ENCODE measurements at regions not wholly inside any gene's neighbourhood (a gene's known extent, or its start where the extent isn't known, plus 50 kb on each side); places are given as distances from the start of the nearest gene placed in this dataset.

- Histone ChIP-seq H3K79me2 (ENCODE audit: insufficient read depth) (no peaks in the 10 kb centered on the region), H3K9me3 (no peaks in the 10 kb centered on the region), H3K27ac (ENCODE audit: low read depth in 2 of 2, low read length in 1 of 2) (no peak overlapping the region), H2AFZ (ENCODE audit: low read depth) (no peak overlapping the region), H4K20me1 (ENCODE audit: insufficient read depth) (no peaks in the 10 kb centered on the region), H3K4me3 (ENCODE audit: low read depth in 2 of 2, low read length in 1 of 2) (no peak overlapping the region), H3K4me2 (no peak overlapping the region), H3K9me2 (no peaks in the 10 kb centered on the region), H3K9ac (no peak overlapping the region), H3K36me3 (replicated peaks in 1 of 2; ENCODE audit: control insufficient read depth in 1 of 2, insufficient read depth in 2 of 2, low read length in 1 of 2) (no peaks in the 10 kb centered on the region), H3F3A (replicated peaks; ENCODE audit: insufficient read depth) (no peaks in the 10 kb centered on the region), H3K27me3 (ENCODE audit: insufficient read depth) (no peaks in the 10 kb centered on the region), H3K4me1 (ENCODE audit: control insufficient read depth in 1 of 2, insufficient read depth in 2 of 2, low read depth in 1 of 2, low read length in 1 of 2) (no peaks in the 10 kb centered on the region)
- 56% methylated on average over 1 of the region's 1 CpG for WGBS (ENCODE audit: low lambda C conversion rate)
- TF ChIP-seq NRF1 (IDR thresholded peaks at IDR 0.05; ENCODE audit: low read depth, low read length) (no peak), PBX3 (IDR thresholded peaks at IDR 0.05) (no peak), MEF2A (IDR thresholded peaks at IDR 0.05; ENCODE audit: borderline replicate concordance, low read depth) (no peak), ZBTB33 (IDR thresholded peaks at IDR 0.05; ENCODE audit: borderline replicate concordance, low read depth) (no peak), USF1 (IDR thresholded peaks at IDR 0.05; ENCODE audit: borderline replicate concordance, low read depth) (no peak), MXI1 (IDR thresholded peaks at IDR 0.05; ENCODE audit: low read depth, low read length) (no peak), FOXJ3 (CRISPR knock-in tag; IDR thresholded peaks at IDR 0.05) (no peak), JUND (IDR thresholded peaks at IDR 0.05) (no peak), GABPA (IDR thresholded peaks at IDR 0.05; ENCODE audit: low read depth) (no peak), EP300 (IDR thresholded peaks at IDR 0.05; ENCODE audit: borderline replicate concordance in 1 of 2, low read depth in 1 of 2, low read length in 1 of 2) (no peak), SMC3 (IDR thresholded peaks at IDR 0.05; ENCODE audit: low read depth, low read length) (no peak), CTCF (IDR thresholded peaks at IDR 0.05) (no peak), POLR2AphosphoS5 (IDR thresholded peaks at IDR 0.05; ENCODE audit: low read depth, low read length) (no peak), YY1 (IDR thresholded peaks at IDR 0.05; ENCODE audit: low read depth) (no peak), NFIC (IDR thresholded peaks at IDR 0.05; ENCODE audit: borderline replicate concordance) (no peak), TAF1 (IDR thresholded peaks at IDR 0.05; ENCODE audit: borderline replicate concordance, low read depth, low read length) (no peak), TEAD4 (IDR thresholded peaks at IDR 0.05; ENCODE audit: borderline replicate concordance, insufficient read depth) (no peak), REST (IDR thresholded peaks at IDR 0.05; ENCODE audit: low read depth, low read length) (no peak), CHD2 (IDR thresholded peaks at IDR 0.05; ENCODE audit: low read length, partially characterized antibody) (no peak), USF2 (IDR thresholded peaks at IDR 0.05; ENCODE audit: borderline replicate concordance, low read depth, low read length) (no peak)
- ChIA-PET POLR2A (no interaction called here), CTCF (no interaction called here)
- DNase-seq, result no peak
Measured at GRCh38 chr4:57369446-57369845, 259.3 kb upstream of the IGFBP7 start.

Measured in SK-N-SH (cell line).